ENCODE measurements at regions not wholly inside any gene's neighbourhood (a gene's known extent, or its start where the extent isn't known, plus 50 kb on each side); places are given as distances from the start of the nearest gene placed in this dataset.
A peak's percentile ranks its signal among the peaks of the same experiment; 100 is the strongest.

DNA sequence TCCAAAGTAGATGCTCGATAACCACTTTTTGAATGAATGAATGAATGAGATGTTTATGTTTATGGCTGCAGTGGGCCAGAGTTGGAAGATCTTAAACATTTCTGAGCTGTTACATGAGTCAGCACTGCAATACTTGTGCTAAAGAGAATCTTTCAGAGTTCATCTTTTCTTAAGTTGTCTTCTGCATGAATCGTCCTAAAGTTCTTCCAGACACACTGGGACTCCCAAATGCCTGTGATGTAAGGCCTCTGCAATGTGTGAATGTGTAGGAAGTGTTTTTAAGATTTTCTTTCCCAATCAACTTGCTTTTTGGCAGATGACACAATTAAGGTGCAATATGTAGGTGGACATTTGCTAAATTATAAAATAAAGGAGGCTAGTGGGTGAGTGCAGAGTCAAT, 50.3 kb upstream of the TRIM9 start:
- DNase-seq (ENCODE audit: low read depth in 4 of 4, low spot score in 2 of 4): no peak

DNA sequence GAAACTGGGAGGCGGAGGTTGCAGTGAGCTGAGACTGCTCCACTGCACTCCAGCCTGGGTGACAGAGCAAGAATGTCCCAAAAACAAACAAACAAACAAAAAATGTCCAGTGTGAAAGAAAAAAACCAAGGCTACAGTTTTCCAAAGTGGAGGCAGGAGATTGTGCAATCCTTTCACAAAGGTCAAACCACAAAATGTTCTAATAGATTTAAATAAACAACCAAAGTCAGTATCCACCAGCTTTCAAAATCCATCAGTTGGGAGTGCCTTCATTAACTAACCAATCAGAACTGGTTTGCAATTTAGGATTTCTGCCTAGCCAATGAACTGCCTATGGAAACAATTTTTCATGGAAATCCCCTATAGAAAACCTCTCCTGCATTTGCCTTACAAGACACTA, 52.3 kb upstream of the TRIM9 start:
- DNase-seq (ENCODE audit: low read depth in 4 of 4, low spot score in 2 of 4): no peak

DNA sequence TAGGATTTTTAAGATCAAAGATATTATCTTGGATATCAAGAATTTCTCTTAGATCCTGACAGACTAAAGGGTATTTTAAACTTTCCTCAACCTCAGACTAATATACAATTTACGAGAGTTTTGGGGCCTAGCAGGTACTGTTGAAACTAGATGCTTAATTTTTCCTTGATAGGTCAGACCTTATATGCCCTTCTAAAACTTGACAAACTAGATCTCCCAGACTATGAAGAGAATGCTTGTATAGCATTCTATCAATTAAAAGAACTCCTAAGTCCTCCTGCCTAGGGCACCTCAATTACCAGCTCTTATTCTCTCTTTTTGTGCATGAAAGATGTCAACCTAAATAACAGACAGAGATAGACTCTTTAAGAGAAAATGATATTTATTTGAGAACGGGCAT, 60.4 kb upstream of the TRIM9 start:
- DNase-seq (ENCODE audit: low read depth in 4 of 4, low spot score in 2 of 4): no peak

DNA sequence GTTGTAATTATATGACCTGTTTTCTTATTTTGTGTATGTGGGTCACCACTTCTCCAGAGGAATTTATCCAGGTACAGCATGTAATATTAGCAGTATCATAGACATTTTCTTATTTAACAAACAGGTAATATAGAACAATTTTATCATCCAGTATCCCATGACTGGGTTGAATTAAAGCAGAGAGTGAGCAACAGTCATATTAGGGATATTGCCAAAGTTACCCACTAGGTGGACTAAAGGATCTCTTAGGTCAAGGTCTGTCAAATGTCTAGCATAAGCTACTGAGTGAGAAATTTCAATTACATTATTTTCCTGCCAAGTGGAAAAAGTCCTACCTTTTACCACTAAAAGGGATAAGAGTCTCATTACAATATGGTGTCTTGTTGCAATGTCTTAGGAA, 62.1 kb upstream of the TRIM9 start:
- DNase-seq (ENCODE audit: low read depth in 4 of 4, low spot score in 2 of 4): no peak

DNA sequence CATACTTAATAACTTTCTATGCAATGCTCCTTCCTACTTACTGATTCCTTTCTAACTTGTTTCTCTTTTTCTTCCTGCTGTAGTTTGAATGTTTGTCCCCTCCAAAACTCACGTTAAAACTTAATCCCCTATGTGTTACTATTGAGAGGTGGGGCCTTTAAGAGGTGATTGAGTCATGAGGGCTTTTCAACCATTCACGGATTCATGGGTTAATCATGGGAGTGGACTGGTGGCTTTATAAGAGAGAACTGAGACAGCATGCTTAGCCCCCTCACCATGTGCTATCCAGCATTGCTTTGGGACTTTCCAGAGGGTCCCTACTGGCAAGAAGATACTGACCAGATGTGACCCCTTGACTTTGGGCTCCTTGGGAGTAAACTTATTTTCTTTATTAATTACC, 66.0 kb upstream of the TRIM9 start:
- DNase-seq (ENCODE audit: low read depth in 4 of 4, low spot score in 2 of 4): no peak

DNA sequence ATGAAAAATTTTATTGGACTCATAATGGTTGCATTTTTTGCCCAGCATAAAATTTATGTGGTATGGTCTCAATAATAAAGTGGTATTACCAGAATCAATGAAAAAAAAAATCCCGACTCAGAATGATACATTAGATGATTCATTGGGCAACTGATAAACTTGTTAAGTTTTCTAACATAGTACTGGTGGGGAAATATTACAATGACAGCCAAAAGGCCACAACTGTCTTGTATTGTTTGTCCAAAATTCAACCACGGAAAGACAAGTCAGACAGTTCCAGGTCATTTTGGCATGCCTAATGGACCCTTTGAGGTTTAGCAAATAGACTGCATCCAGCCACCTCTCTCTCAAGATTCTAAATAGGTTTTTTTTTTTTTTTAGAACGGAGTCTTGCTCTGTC, 70.5 kb upstream of the TRIM9 start:
- DNase-seq (ENCODE audit: low read depth in 4 of 4, low spot score in 2 of 4): no peak

DNA sequence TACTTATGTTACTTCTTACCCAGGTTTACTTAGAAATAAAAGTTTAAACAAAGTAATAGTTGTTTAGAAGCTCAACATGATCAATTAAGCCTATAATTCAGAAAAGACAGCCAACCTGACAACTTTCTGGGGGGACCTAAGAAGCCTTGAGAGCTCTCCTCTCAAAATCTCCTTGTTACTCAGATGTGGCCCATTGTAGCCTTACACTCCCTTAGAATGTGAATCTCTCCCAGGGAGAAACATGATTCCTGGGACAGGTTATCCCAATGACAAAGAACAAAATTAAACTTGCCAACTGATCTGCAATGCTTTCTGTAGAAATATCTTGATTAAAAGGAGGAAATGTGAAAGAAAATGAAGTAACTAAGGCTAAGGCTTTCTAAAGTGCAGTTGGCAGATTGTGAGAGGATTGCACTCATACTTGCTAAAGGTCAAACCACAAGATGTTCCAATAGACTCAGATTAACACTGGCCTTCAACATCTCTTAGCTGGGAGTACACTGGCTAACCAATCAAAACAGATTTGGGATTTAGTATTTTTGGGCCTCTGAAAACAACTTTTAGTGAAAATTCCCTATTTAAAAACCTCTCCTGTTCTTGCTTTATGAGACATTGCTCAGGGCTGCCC, 72.3 kb upstream of the TMX1 start:
- DNase-seq (ENCODE audit: low read depth in 4 of 4, low spot score in 2 of 4): no peak

DNA sequence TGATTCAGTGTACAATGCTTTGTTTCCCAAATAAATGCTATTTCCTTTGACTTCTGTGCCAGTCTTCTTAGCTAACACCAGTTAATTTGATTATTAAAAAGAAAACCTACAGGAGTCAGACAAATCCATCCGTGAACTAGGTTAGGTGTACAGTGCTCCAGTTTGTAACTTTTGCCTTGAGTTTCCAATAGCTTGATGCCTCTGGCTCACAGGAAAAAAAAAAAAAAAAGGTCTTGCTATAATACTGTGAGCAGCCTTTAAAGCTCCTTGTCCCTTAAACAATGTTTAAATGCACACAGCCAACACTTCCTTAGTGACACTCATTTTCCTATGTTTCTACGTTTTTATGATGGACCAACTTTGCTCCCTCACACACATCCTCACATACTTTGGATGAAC, 71.8 kb upstream of the TMX1 start:
- DNase-seq (ENCODE audit: low read depth in 4 of 4, low spot score in 2 of 4): no peak

DNA sequence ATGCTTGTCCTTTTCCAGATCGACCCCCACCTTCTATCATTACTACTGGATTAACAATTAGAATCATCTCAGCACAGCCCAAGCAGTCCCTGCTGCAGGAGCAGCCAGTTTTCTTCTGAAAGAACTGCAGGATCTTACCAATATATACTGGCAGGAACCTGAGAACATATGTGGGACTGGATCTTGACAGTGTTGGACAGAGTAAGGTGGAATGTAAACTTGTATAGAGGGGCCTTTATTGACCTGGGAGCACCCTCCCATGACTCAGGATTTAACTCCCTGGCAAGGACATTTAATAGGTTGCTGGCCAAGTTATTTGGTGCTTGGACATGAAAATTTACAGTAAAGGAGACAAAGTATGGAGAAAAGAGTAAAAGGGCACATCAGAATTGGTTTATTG, 66.2 kb upstream of the TMX1 start:
- no peak for DNase-seq (ENCODE audit: low read depth in 4 of 4, low spot score in 2 of 4)

DNA sequence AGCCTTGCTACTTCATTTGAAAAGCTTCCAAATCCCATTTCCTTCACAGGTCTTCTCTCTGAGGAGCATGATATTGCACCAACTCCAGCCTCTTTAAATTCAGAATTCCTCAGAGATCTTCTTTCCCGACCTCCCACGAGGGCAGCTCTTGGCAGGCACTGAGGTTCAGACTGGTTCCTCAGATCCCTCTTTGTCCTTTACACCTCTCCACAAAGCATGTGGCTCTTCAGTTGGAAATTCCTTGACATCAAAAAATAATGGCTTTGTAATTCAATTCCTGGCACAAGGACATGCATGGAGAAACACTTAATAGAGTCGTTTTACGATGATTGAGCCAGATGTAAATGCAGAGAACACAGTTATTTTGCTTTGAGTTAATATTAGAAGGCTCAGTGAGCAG, 63.2 kb upstream of the TMX1 start:
- DNase-seq (ENCODE audit: low read depth in 4 of 4, low spot score in 2 of 4): peak; percentile 11 to 31 (median 20)

DNA sequence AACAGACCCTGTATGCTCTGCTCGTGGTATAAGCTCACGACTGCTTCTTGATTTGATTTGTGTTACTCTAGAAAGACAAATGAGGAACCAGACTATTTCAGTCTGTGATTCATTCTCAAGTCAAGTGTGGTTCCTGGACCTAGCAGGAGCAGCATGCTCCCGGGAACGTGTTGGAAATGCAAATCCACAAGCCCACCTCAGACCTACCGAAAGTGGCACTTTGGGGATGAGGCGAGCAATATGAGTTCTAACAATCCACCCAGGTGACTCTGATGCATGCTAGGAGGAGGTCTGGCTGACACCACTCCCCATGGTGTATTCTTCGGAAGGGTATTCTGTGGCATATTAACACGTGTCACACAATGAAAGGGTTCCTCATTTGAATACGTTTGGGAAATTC, 59.5 kb upstream of the TMX1 start:
- no peak for DNase-seq (ENCODE audit: low read depth in 4 of 4, low spot score in 2 of 4)

DNA sequence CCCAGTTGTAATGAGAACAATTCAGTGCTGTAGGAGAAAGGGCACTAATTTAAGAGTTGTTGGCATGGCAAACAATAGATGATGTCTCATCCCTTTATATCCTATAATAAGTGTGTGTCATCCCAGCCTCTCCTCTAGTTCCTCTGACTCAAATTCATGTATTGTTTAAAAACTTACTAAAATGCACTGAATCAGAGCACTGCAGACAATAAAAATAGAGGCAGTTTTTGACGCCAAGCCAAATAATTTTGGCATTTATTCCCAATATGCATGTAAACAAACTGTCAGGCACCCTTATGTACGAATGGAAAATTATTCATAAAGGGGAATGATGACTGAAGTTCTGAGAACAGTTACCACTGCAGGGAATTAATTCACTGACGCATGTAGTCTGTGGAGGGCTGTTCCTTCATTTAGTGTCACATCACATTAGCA, 57.9 kb upstream of the TMX1 start:
- no peak for DNase-seq (ENCODE audit: low read depth in 4 of 4, low spot score in 2 of 4)

DNA sequence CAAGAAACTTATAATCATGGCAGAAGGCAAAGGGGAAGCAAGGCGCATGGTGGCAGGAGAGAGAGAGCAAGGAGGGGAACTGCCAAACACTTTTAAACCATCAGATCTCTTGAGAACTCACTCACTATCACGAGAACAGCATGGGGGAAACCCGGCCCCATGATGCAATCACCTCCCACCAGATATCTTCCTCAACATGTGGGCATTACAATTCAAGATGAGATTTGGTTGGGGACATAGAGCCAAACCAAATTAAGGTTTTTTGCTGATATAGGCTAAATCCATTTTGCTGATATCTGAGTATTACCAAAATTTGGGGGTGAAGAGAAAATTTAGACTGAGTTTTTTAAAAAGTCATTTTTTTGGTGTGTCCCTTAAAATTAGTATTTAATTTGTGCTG, 54.9 kb upstream of the TMX1 start:
- DNase-seq (ENCODE audit: low read depth in 4 of 4, low spot score in 2 of 4): no peak

DNA sequence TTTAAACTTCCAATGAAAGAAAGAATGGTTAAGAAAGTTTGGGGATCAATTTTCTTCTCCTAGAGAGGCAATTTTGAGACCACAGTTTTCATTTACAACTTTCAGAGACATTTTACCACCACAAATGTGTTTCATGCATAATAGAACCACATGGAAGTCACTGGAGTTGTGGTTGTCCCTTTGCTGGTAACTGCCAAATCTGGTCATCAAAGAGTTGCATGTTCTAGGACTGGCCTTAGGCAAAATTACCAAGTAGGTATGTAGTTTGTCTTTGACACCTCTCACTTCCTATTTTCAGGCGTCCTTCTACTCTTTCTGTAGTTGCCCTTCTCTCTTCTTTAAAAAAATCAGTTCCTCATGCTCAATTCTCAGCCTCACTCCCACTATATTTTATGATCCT, 54.3 kb upstream of the TMX1 start:
- DNase-seq (ENCODE audit: low read depth in 4 of 4, low spot score in 2 of 4): no peak

DNA sequence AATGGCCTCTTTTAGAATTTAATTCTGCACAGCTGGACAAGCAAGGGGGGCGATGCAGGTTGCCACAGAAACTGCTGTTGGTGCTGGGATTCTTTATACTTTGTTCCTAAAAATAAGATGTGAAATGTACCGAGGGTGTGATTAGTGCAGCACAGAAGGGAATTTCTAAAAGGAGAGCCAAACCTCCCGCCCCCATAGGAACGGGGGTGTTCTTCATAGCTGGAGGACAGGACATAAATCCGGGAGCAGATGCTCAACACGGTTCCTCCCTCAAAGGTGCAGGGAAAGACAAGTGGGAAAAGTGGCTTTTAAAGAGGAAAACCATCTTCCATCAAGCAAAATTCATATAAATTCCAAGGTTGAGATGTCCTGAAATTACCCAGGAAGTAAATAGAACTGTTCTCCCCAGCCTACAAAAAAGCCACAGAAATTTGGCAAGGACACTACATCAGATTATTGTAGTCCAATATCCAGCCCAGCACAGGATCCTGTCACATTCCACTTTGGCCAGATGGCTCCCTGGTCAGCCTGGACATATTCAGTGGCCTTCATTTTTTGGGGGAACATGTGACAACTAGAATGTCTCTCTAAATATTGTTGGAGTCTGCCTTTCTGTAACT, 51.4 kb upstream of the TMX1 start:
- no peak for DNase-seq (ENCODE audit: low read depth in 4 of 4, low spot score in 2 of 4)

DNA sequence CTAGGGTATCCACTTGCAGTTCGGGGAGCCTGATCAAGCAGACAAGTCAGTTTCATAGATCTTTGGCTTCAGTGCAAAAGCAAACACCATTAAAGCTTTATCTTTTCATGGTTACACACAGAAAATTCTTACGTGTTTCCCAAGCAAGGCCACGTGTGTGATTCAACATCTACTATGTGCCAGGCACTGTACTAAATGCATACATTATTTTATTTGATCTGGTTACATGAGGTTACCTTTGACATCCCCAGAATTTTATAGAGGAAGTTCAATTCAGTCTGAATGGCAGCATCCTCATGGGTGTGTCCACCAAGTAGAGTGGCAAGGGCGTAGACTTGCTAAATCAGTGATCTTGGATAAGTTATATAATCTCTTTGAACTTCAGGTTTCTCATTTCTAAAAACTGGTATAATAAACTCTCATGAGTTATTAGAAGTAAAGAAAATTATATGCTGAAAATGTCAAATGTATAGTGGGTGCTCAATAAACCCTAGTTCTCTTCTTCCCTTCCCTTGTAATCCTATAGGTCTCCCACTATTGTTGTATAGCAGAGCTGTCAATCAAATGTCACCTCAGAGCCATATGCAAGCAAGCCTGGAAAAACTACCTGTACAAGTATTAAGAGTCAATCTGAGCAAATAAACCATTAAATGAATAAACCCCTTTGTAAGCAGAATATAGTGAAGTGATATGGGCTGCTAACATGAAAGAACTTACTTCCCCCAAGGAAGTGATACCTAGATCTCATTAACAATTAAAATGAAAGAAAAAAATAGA, 50.3 kb upstream of the TMX1 start:
- DNase-seq (ENCODE audit: low read depth in 4 of 4, low spot score in 2 of 4): no peak
